Heart left ventricle (tissue), 16 donors: ENCODE measurements at regions not wholly inside any gene's neighbourhood (a gene's known extent, or its start where the extent isn't known, plus 50 kb on each side); places are given as distances from the start of the nearest gene placed in this dataset.
A peak's percentile ranks its signal among the peaks of the same experiment; 100 is the strongest.
"Not testable (repeated sequence)": the region's sequence is repeated elsewhere in the genome, so short reads cannot be mapped to it uniquely, and the experiment has no call there.

Experiments
- ATAC-seq, 4 donors: fragments of 200-7000 bp; cut with Tn5 transposase; one replicate each; pipeline ENCODE4 v1.9.1; 2020 to 2022; ENCODE audit warnings: moderate library complexity in 4 of 4, mild to moderate bottlenecking in 3 of 4, moderate number of reproducible peaks in 1 of 4
- DNase-seq, 5 donors: peaks; one replicate each; pipeline ENCODE4 v3.0.0-alpha.2; 2020
- H3K27ac ChIP-seq, 12 donors: fragments of 200-600 bp; sonication (generic) in 4 of 12; one replicate each; pipeline versions ENCODE4 v1.5.0 to v1.8.0; 2016 to 2022; ENCODE audit warnings: mild to moderate bottlenecking in 2 of 12
- H3K27me3 ChIP-seq, 9 donors: fragments of 200-600 bp; sonication (generic) in 2 of 9; one replicate each; pipeline versions ENCODE4 v1.5.1 to v1.8.0; 2016 to 2022; ENCODE audit warnings: mild to moderate bottlenecking in 3 of 9
- H3K36me3 ChIP-seq, 9 donors: fragments of 200-600 bp; sonication (generic) in 2 of 9; one replicate each; pipeline versions ENCODE4 v1.5.0 to v1.8.0; 2018 to 2022; ENCODE audit warnings: mild to moderate bottlenecking in 2 of 9
- H3K4me1 ChIP-seq, 12 donors: fragments of 200-600 bp; sonication (generic) in 4 of 12; one replicate each; pipeline versions ENCODE4 v1.5.0 to v1.8.0; 2016 to 2022; ENCODE audit warnings: mild to moderate bottlenecking in 3 of 12
- H3K4me3 ChIP-seq, 12 donors: fragments of 200-600 bp; sonication (generic) in 4 of 12; one replicate each; pipeline versions ENCODE4 v1.5.0 to v1.8.0; 2017 to 2022; ENCODE audit warnings: mild to moderate bottlenecking in 9 of 12, moderate library complexity in 4 of 12
- H3K9me3 ChIP-seq, 12 donors: fragments of 200-600 bp; sonication (generic) in 4 of 12; one replicate each; pipeline versions ENCODE4 v1.5.0 to v1.8.0; 2016 to 2022; ENCODE audit warnings: mild to moderate bottlenecking in 1 of 12
- POLR2A ChIP-seq, 2 donors: fragments of 450-650 bp; IDR thresholded peaks; one replicate each; pipeline ENCODE4 v1.6.1; 2017; ENCODE audit warnings: antibody characterized with exemption in 2 of 2, mild to moderate bottlenecking in 2 of 2, moderate library complexity in 2 of 2
- WGBS, 4 donors: extraction: QIAGEN DNeasy Blood & Tissue Kit in 2 of 4; methylation state at CpG; one replicate each; pipeline versions ENCODE4 v1.1.5 to v1.1.7; 2013 to 2018; 5-methylcytosine and 5-hydroxymethylcytosine counted together
- intact Hi-C, 10 donors: fragments of 100-400 bp; cut with DNase I; formaldehyde crosslinking; loops; one replicate each; pipeline versions ENCODE4 v1.11.1 to v1.14.2; 2022
- TF ChIP-seq, protein P1 (sequence below), 12 donors: fragments of 200-600 bp; sonication (generic) in 4 of 12; IDR thresholded peaks; one replicate each; pipeline versions ENCODE4 v1.5.0 to v1.8.0; 2018 to 2022; ENCODE audit warnings: antibody characterized with exemption in 12 of 12, mild to moderate bottlenecking in 5 of 12
- donor health status: ischemic (EF 13 %, LVEDD 7.1; RV severe dilation, severe dysfunction).
- donor health status: healthy with polysubstance abuse.
- donor health status: DM: no; HTN: yes; CAD: no.
- donor health status: DM: no; HTN: no; CAD: no.
- donor health status: ischemic (EF 25% LVEDD 6.9; RV normal size, moderate dysfunction).
- donor health status: ischemic (EF 25% LVEDD 5.7; RV mildly dilated, moderate dysfunction).
- donor health status: healthy.
- donor health status: DM: yes; HTN: yes; CAD: no.
- donor health status: ischemic (EF 35%, LVEDD 5.7; RV mildly dilated, moderate dysfunction).
- donor health status: nonischemic (EF 11% LVEDD 7.7; RV severe dilation, severe dysfunction).
- donor health status: DM: yes; HTN: yes; CAD: no.
- donor health status: PGD.
- donor health status: ischemic (EF 29% LVEDD 5.4; RV normal size, mild dysfunction).
- donor health status: nonischemic (EF 23%, LVEDD 6.1; RV moderate dilation, normal function).

DNA sequence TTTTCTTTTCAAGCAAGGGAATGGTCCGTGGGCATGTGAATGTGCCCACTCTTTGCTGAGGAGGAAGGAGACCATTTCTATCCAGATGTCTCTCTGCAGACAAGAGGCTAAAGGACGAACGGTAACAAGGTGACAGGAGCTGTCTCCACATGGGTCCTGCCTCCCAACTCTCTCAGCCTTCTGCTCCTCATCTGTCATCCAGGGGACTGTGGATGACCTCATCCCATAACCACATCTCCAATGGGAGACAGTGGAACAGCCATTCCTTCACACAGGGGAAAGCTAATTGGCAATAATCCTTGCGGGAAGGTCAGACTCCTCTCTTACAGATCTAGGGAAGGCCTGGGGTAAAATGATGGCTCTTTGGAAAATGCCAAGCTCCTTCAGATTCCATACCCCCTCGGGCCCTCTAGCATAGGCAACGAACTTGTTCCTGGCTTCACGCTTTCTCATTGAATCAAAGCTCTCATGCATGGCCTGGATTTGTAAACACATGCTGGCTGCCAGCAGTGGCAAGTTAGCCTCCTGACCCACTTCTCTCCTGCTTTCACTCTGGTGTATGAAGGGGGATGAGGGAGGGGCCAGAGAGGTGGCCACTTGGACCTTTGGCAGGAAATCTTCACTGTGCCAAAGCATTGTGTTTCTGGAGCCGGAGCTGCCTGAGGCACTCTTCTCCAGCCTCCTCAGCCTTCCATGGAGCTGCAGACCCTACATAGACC, 65.8 kb upstream of the IKBKE start:
- H3K27ac ChIP-seq, result peak overlapping the region in 4 of 12 donors; percentile 31 to 59 (median 48)
- H3K4me3 ChIP-seq, intact Hi-C loops, H3K27me3 ChIP-seq, H3K36me3 ChIP-seq, DNase-seq, H3K9me3 ChIP-seq, H3K4me1 ChIP-seq: not testable (repeated sequence)
- WGBS, 4 donors, result 23 to 35% methylated on average over 6 of the region's 8 CpGs; no CpG with 5 or more reads in 2 of the 4 donors
- ATAC-seq, result peak; percentile 29 to 65 (median 55)

DNA sequence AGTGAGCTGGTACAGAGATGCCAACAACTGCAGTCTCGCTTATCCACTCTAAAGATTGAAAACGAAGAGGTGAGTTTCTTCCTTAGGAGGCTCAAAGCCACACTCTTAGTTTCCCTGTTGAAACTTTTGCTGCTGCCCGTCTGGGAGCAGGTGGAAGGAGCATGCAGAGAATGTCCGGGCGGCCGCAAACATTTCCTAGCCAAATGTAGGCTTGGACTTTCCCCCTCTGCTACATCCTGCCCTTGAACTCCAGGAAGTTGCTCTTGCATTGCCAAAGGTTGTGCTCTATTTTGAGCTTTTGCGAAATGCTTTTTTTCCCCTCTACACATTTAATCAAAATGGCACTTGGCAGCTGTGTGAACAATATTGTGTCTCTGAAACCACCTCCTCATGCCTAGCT, 65.0 kb upstream of the IKBKE start:
- no CpG with 5 or more reads among the region's 7 CpGs for WGBS, 4 donors
- H3K4me1 ChIP-seq, H3K4me3 ChIP-seq, DNase-seq, intact Hi-C loops, H3K36me3 ChIP-seq, H3K27me3 ChIP-seq, H3K27ac ChIP-seq, H3K9me3 ChIP-seq: not testable (repeated sequence)
- ATAC-seq, result peak; percentile 20 to 45 (median 26)

DNA sequence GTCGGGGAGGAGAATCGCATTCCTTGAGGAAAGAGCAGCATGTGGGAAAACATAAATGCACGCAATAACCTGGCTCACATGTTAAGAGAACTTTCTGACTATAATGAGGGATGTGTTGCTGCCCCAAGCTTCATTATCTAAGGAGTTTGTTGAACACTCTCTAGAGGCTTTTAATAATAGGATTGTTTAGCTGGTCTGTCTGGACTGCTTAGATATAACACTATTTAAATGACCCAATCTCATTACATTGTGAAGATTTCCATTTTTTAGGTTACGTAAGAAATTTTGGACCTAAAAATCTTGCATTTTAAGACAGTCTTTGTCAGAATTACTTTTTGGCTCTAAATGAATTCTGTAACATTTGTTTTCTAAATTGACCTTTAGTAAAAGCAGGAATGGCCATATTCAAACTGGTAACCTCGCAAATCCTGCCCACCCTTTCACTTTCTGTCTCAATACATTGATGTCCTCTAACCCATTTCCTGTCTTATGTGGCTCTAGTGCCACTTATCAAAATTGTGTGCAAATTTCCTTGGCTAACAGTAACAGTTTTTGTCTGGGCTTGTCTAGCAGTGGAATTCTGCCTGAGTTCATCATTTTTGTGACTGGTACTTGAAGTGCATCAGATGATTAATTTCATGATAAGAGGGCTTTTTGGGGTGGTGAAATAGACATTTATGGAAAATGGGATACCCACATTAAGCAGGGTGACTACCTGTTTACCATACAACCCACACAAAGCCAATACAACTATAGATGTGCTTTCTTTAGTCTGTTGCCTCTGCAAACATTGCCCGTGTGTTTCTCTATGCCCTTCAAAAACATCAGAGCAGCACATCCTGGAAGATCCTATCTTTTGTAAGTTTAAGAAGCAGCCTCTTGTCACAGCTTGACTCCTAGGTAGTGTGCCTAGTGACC, 61.6 kb upstream of the IKBKE start:
- WGBS, 4 donors, result 86 to 97% (median 95%) methylated on average over 2 of the region's 6 CpGs

DNA sequence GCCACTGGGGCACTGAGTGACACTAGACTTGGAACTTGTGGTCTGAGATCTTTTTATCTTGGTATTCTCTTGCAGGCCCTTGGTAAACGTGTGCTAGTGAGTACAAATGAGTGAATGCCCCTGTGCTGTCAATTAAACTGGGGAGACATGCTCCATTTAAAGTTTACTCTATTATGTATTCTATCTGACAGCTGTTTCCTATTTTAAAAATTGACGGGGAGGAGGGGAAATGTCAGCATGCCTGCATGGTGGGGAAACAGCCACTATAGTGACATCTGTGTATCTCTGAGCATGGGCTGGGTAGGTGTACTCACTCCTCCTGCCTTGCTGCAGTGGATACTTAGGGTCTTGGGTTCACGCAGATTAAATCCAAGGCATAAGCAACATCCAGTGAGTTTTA, 59.0 kb upstream of the IKBKE start:
- ATAC-seq, result no peak
- Histone ChIP-seq H3K36me3 (peaks cover 0 to 22% (median 3%) of the 10 kb centered on the region in 9 donors), H3K9me3 (no peaks in the 10 kb centered on the region), H3K27ac (no peak overlapping the region), H3K27me3 (no peaks in the 10 kb centered on the region), H3K4me3 (no peak overlapping the region), H3K4me1 (peaks cover 0 to 12% (median 5%) of the 10 kb centered on the region in 12 donors)
- no peak for DNase-seq
- intact Hi-C loops, result no loop called here
- TF ChIP-seq POLR2A (IDR thresholded peaks at IDR 0.05), result no peak
- TF ChIP-seq, protein P1, sequence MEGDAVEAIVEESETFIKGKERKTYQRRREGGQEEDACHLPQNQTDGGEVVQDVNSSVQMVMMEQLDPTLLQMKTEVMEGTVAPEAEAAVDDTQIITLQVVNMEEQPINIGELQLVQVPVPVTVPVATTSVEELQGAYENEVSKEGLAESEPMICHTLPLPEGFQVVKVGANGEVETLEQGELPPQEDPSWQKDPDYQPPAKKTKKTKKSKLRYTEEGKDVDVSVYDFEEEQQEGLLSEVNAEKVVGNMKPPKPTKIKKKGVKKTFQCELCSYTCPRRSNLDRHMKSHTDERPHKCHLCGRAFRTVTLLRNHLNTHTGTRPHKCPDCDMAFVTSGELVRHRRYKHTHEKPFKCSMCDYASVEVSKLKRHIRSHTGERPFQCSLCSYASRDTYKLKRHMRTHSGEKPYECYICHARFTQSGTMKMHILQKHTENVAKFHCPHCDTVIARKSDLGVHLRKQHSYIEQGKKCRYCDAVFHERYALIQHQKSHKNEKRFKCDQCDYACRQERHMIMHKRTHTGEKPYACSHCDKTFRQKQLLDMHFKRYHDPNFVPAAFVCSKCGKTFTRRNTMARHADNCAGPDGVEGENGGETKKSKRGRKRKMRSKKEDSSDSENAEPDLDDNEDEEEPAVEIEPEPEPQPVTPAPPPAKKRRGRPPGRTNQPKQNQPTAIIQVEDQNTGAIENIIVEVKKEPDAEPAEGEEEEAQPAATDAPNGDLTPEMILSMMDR (IDR thresholded peaks at IDR 0.05), result no peak
- WGBS, 4 donors, result 67 to 79% (median 75%) methylated on average over 3 of the region's 3 CpGs

More for the DNA sequence above, 61.6 kb upstream of the IKBKE start:
- intact Hi-C loops, H3K4me3 ChIP-seq, H3K9me3 ChIP-seq, H3K27me3 ChIP-seq, H3K4me1 ChIP-seq, DNase-seq, H3K27ac ChIP-seq, ATAC-seq: not testable (repeated sequence)
- peaks cover 0 to 10% (median 0%) of the 10 kb centered on the region in 9 donors for H3K36me3 ChIP-seq

DNA sequence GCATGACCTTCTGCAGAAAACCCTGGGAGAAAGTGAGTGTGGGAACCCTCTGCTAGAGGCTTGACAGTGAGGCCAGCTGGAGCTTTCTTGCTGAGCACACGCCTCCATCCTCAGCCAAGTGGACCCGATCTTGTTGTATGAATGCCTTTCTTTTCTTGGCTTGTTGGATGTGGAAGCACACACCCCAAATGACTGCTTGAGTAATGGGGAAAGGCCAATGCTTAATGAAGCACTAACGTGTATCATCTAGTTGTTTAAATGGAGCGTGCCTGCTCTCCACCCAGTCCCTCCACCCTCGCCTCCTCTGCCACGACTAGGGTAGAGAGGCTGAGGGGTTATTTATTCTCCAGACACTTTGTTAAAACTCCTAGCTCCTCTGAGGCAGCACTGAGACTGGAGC, 54.3 kb upstream of the IKBKE start:
- intact Hi-C loops, result no loop called here
- DNase-seq (no peak), ATAC-seq (peak in 3 of 4 donors; percentile 9 to 13 (median 11))
- WGBS, 4 donors, result 39 to 41% (median 39%) methylated on average over 6 of the region's 6 CpGs
- peak overlapping the region in 1 of 12 donors; percentile 53 for H3K27ac ChIP-seq
- H3K9me3 ChIP-seq, result no peaks in the 10 kb centered on the region
- H3K27me3 ChIP-seq, result no peaks in the 10 kb centered on the region
- TF ChIP-seq, protein P1 (IDR thresholded peaks at IDR 0.05), result no peak
- TF ChIP-seq POLR2A (IDR thresholded peaks at IDR 0.05), result no peak
- peaks cover 0 to 32% (median 6%) of the 10 kb centered on the region in 12 donors for H3K4me1 ChIP-seq
- H3K36me3 ChIP-seq, result peaks cover 0 to 65% (median 15%) of the 10 kb centered on the region in 9 donors
- H3K4me3 ChIP-seq, result no peak overlapping the region
